Adipocyte (in vitro differentiated cells): ENCODE measurements at regions not wholly inside any gene's neighbourhood (a gene's known extent, or its start where the extent isn't known, plus 50 kb on each side); places are given as distances from the start of the nearest gene placed in this dataset.
"Not testable (repeated sequence)": the region's sequence is repeated elsewhere in the genome, so short reads cannot be mapped to it uniquely, and the experiment has no call there.

Source experiments
- DNase-seq: peaks from one replicate; pipeline ENCODE4 v3.0.0-alpha.2; 2015; ENCODE audit warnings: low read depth
- H3K27me3 ChIP-seq: replicated peaks from 2 replicates; pipeline ENCODE4 v1.7.0; 2013; ENCODE audit warnings: mild to moderate bottlenecking, low read length, moderate library complexity; ENCODE audit not compliant: control insufficient read depth, insufficient read depth
- H3K36me3 ChIP-seq: 2 replicates; pipeline ENCODE4 v1.7.0; 2013; ENCODE audit warnings: low read length, mild to moderate bottlenecking, moderate library complexity; ENCODE audit not compliant: control insufficient read depth, insufficient read depth, severe bottlenecking
- H3K4me1 ChIP-seq: 2 replicates; pipeline ENCODE4 v1.7.0; 2013; ENCODE audit warnings: mild to moderate bottlenecking, low read length, moderate library complexity; ENCODE audit not compliant: control insufficient read depth, insufficient read depth
- H3K4me3 ChIP-seq: 2 replicates; pipeline ENCODE4 v1.7.0; 2013; ENCODE audit warnings: mild to moderate bottlenecking, low read length, moderate library complexity
- H3K9ac ChIP-seq: 2 replicates; pipeline ENCODE4 v1.7.0; 2013; ENCODE audit warnings: mild to moderate bottlenecking, low read length, moderate library complexity
- H3K9me3 ChIP-seq: 2 replicates; pipeline ENCODE4 v1.7.0; 2013; ENCODE audit warnings: mild to moderate bottlenecking, low read length, moderate library complexity; ENCODE audit not compliant: control insufficient read depth

DNA sequence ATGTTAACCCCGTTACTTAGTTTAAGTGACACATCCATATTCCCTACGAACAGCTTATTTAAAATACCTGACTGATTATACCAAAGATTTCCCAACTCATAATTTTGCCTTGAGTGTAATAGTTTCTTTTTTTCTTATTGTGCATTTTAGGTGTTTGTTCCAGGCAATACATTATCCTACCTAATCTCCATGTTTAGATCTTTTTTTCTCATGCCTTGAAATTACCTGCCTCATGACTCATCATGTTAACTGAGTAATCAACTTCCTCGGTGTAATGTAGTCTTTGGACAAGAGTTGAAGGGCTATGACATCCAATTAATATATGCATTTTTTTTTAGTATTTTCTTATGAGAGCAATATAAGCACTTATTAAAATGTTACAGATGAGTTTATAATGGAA lies 228.7 kb upstream of the ANKRD50 start:
- DNase-seq, result no peak
- H3K9ac ChIP-seq, result no peak overlapping the region
- peaks cover 23% of the 10 kb centered on the region for H3K4me1 ChIP-seq
- no peak overlapping the region for H3K4me3 ChIP-seq
- no peaks in the 10 kb centered on the region for H3K9me3 ChIP-seq
- H3K36me3 ChIP-seq, result no peaks in the 10 kb centered on the region
- no peaks in the 10 kb centered on the region for H3K27me3 ChIP-seq

DNA sequence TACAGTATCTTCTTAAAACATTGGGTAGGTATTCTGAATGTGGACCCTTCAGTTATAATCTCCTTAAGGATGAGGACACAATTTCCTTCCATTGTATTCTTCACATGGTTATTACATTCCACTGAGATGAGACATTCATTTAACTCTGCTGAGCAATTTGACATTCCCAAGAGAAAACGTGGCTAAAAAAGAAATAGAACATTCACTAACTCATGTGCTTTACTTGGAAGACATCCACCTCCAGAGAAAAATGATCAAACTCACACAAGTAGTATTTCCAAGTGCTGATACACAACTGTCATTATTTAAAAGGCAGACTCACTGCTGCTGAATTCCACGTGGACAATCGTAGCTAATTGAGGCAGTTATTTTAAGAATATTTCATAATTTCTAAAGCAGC lies 227.9 kb upstream of the ANKRD50 start:
- H3K4me3 ChIP-seq, result peak overlapping the region; percentile 3
- no peaks in the 10 kb centered on the region for H3K27me3 ChIP-seq
- H3K36me3 ChIP-seq, result no peaks in the 10 kb centered on the region
- H3K9ac ChIP-seq, result no peak overlapping the region
- H3K9me3 ChIP-seq, result no peaks in the 10 kb centered on the region
- DNase-seq, result peak; percentile 92
- peaks cover 32% of the 10 kb centered on the region for H3K4me1 ChIP-seq

DNA sequence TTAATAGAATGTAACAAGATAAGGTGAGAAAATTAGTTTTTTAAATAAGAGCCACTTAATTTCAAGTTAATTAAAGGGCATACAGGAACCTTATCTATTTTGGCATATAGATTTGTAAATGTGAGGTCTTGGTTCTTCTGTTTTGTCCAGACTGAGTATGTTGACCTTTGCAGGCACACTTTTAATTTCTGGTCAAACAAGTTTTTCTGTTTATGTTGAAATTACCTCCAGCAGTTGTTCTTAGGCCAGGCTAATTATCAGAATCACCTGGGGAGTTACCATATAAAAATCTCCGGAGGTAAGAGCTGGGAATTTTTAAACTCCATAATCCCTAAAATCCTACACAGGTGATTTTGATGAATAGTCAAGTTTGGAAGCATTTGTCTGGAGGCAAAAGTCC lies 227.4 kb upstream of the ANKRD50 start:
- Histone ChIP-seq H3K4me3 (peak overlapping the region; percentile 3), H3K9me3 (no peaks in the 10 kb centered on the region), H3K27me3 (no peaks in the 10 kb centered on the region), H3K9ac (no peak overlapping the region), H3K4me1 (peaks cover 33% of the 10 kb centered on the region), H3K36me3 (no peaks in the 10 kb centered on the region)
- DNase-seq, result no peak

DNA sequence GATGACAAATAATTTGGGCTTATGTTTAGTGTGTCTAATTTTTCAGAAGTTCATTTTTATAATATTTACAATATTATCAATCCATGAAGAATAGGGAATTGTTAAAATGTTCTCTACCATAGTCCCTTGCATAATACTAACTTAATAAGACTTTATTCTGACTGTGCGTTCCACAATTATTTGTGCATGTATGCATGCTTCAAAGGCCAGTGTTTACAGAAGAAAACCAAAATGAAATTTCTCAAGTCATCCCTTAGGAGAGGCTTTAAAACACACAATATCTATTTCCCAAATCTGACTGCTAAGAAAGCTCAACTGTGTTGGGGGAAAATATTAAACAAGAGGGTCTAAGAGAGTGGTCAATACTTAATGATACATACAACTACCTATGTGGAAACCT lies 226.3 kb upstream of the ANKRD50 start:
- no peak overlapping the region for H3K9ac ChIP-seq
- H3K4me3 ChIP-seq, result no peak overlapping the region
- H3K9me3 ChIP-seq, result no peaks in the 10 kb centered on the region
- no peaks in the 10 kb centered on the region for H3K36me3 ChIP-seq
- H3K27me3 ChIP-seq, result no peaks in the 10 kb centered on the region
- peaks cover 33% of the 10 kb centered on the region for H3K4me1 ChIP-seq
- DNase-seq, result no peak

DNA sequence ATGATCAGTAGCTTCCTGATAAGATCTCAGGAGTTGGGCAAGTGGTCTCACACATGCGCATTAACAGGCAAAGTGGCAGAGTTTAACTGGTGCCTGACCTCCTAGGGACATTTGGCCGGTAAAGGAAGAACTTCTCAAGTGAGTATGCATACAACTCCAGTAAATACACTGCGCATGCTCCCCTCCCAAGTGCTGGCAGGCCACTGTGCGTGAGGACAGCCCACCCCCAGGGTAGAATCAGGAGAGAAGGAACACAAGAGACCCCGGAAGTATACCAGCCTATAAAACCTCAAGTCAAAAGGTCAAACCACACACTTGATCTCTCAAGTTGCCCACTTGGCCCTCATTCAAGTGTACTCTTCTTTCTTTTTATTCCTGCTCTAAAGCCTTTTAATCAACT lies 225.5 kb upstream of the ANKRD50 start:
- Histone ChIP-seq H3K36me3 (no peaks in the 10 kb centered on the region), H3K9ac (no peak overlapping the region), H3K27me3 (no peaks in the 10 kb centered on the region), H3K4me1 (peaks cover 33% of the 10 kb centered on the region), H3K9me3 (no peaks in the 10 kb centered on the region), H3K4me3 (no peak overlapping the region)
- no peak for DNase-seq

DNA sequence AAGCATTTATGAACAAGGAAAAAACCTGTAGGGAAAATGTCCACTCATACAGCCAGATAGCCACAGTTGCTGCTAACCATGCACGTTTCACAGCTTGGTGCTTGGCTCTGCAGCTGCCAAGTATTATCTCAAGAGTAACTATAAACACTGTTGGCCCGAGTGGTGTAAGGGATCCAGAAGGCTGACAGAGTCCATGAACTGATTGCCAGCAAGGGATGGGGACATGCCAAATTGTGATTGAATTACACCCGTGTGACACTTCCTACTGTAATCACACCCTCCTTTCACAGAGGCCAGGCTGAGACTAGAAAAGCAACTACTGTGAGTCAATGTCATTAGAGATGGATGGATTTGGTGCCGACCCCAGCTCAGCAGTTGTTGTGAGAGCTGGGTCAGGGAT lies 223.9 kb upstream of the ANKRD50 start:
- Histone ChIP-seq H3K36me3 (no peaks in the 10 kb centered on the region), H3K27me3 (no peaks in the 10 kb centered on the region), H3K9me3 (no peaks in the 10 kb centered on the region), H3K9ac (no peak overlapping the region), H3K4me3 (peak overlapping the region; percentile 10), H3K4me1 (peaks cover 33% of the 10 kb centered on the region)
- peak; percentile 25 for DNase-seq

DNA sequence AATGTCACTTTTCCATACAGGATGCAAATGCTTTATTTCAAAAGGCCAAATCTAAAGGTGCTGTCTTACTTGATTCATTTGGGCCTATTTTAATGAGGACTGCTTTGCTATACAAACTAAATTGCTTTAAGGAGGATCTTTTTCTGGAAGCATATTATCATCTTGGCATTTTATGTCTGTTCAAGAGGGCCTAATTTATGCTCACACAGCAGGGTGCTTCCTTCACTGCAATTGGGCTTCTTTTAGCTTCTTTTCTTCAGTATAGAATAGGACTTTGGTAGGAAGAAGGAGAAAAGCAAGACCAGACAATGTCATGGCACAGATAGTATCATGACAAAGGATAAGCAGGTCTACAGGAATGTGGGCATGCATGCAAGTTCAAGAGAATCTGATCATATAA lies 222.4 kb upstream of the ANKRD50 start:
- Histone ChIP-seq H3K9me3 (no peaks in the 10 kb centered on the region), H3K4me1 (peaks cover 21% of the 10 kb centered on the region), H3K27me3 (no peaks in the 10 kb centered on the region), H3K36me3 (no peaks in the 10 kb centered on the region), H3K4me3 (no peak overlapping the region), H3K9ac (no peak overlapping the region)
- DNase-seq, result no peak

DNA sequence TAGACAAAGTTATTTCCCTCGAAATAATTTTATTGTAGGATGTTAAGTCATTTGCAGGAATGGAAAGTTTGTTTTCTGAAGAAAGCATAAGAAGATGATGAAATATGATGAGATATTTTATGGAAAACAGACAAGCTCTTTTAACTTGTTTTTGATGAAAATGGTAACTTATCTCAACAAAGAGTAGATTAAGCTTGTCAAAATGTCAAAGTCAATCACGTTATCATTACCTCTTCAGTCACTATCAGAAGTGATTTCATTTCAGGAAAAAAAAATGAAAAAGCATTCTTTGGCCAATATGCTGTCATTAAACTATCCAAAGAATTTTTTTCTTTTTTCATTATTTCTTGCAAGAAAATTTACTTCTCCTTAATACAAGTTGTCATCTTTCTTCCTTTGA lies 221.0 kb upstream of the ANKRD50 start:
- Histone ChIP-seq H3K4me3 (no peak overlapping the region), H3K4me1 (peaks cover 15% of the 10 kb centered on the region), H3K36me3 (no peaks in the 10 kb centered on the region), H3K9ac (no peak overlapping the region), H3K9me3 (no peaks in the 10 kb centered on the region), H3K27me3 (no peaks in the 10 kb centered on the region)
- DNase-seq, result peak; percentile 45

DNA sequence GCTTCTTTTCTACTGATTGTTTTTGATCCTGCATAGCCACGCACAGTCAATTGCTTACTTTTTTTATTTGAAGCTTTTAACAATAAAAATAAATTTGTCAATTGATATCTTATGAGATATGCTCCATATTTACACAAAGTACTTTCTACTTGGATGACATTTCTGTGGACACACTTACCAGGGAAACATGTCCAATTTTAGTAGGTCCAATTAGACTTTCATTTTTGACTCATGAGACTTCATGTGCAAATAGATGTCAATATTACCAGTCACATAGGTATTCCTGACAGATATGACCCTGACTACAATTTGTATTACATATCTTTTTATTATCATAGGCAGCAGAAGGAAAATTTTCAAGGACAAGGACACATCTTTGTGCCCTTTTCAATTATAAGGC lies 219.9 kb upstream of the ANKRD50 start:
- Histone ChIP-seq H3K36me3 (no peaks in the 10 kb centered on the region), H3K4me3 (no peak overlapping the region), H3K9me3 (no peaks in the 10 kb centered on the region), H3K4me1 (peaks cover 15% of the 10 kb centered on the region), H3K9ac (no peak overlapping the region), H3K27me3 (no peaks in the 10 kb centered on the region)
- no peak for DNase-seq

DNA sequence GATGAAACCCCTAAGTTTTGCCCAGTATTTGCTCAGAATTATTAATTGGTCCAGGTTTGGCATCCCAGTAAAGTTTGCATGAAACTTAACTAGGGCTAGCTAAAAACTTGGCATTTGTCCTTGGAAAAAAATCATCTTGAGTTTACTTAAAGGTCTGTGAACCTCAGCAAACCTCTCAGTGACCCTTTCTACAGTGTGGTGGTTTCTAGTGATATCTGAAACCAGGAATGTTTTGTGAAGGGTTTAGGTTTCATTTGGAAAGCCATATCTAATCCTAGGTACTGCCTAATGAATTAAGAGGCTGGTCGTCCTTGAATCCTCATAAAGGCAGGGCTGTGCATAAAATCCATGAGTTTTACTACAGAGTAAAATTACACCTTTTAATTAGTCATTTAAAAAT lies 218.5 kb upstream of the ANKRD50 start:
- Histone ChIP-seq H3K9ac (no peak overlapping the region), H3K27me3 (no peaks in the 10 kb centered on the region), H3K36me3 (no peaks in the 10 kb centered on the region), H3K9me3 (no peaks in the 10 kb centered on the region), H3K4me3 (no peak overlapping the region), H3K4me1 (peaks cover 8% of the 10 kb centered on the region)
- peak; percentile 90 for DNase-seq

DNA sequence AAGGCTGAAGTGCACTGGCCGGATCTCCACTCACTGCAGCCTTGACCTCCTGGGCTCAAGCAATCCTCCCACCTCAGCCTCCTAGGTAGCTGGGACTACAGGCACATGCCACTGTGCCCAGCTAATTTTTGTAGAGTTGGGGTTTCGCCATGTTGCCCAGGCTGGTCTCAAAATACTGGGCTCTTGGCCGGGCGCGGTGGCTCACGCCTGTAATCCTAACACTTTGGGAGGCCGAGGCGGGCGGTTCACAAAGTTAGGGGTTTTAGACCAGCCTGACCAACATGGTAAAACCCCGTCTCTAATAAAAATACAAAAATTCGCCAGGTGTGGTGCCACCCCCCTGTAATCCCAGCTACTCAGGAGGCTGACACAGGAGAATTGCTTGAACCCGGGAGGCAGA lies 210.2 kb upstream of the ANKRD50 start:
- H3K36me3 ChIP-seq, H3K27me3 ChIP-seq, DNase-seq, H3K4me1 ChIP-seq, H3K9ac ChIP-seq, H3K4me3 ChIP-seq, H3K9me3 ChIP-seq: not testable (repeated sequence)

DNA sequence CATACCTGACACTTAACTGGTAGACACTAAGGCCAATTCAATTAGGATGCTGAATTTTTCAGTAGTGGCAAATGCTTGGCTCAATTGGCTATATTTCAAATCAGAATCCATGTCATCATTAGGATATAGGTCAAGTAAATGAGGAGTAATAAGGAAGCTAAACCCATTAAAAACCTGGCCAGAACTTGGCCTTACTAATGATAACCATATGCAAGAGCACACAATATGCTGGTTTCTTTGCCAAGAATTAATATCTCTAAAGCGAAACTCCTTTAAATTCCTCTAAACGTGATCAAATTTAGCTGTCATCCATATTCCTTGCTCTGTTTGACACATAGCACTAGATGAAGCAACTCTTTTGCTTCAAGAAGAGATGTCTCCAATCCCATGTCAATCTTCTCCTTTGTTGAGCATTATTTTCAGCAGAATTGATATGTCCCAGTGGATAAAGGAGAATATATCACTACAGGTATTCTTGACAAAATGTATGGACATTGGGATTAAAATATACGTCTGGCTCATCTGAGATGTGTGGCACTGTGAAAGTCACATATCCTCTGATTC lies 206.1 kb upstream of the ANKRD50 start:
- Histone ChIP-seq H3K9ac (no peak overlapping the region), H3K4me1 (no peaks in the 10 kb centered on the region), H3K4me3 (no peak overlapping the region), H3K27me3 (no peaks in the 10 kb centered on the region), H3K36me3 (no peaks in the 10 kb centered on the region), H3K9me3 (no peaks in the 10 kb centered on the region)
- no peak for DNase-seq
